Adrenal gland (tissue), 9 donors: ENCODE measurements at regions not wholly inside any gene's neighbourhood (a gene's known extent, or its start where the extent isn't known, plus 50 kb on each side); places are given as distances from the start of the nearest gene placed in this dataset.

Experiments used
- DNase-seq, 7 donors: peaks; one replicate each; pipeline ENCODE4 v3.0.0-alpha.2; 2019 to 2020
- H3K27ac ChIP-seq, 5 donors: fragments of 200-600 bp; sonication (generic) in 4 of 5; 1 replicate in 3 of 5; 2 replicates in 2 of 5; pipeline versions ENCODE4 v1.5.1 to v1.8.0; 2016 to 2020; ENCODE audit warnings: mild to moderate bottlenecking in 1 of 5
- H3K27me3 ChIP-seq: fragments of 200-600 bp; 2 replicates; pipeline ENCODE4 v1.8.0; 2021
- H3K36me3 ChIP-seq, 2 donors: fragments of 200-600 bp; replicated peaks in 1 of 2; 1 replicate in 1 of 2; 2 replicates in 1 of 2; pipeline versions ENCODE4 v1.5.1 to v1.8.0; 2018 to 2022
- H3K4me1 ChIP-seq, 2 donors: fragments of 200-600 bp; replicated peaks in 1 of 2; 1 replicate in 1 of 2; 2 replicates in 1 of 2; pipeline versions ENCODE4 v1.5.1 to v1.8.0; 2018 to 2021
- H3K4me3 ChIP-seq, 4 donors: fragments of 200-600 bp; sonication (generic) in 3 of 4; one replicate each; pipeline ENCODE4 v1.5.1; 2016 to 2018
- H3K9me3 ChIP-seq, 3 donors: fragments of 200-600 bp; sonication (generic) in 1 of 3; replicated peaks in 1 of 3; 1 replicate in 2 of 3; 2 replicates in 1 of 3; pipeline versions ENCODE4 v1.5.1 to v1.8.0; 2016 to 2021
- CTCF ChIP-seq, 6 experiments: fragments of 450-650 bp in 4 of 6; fragments of 200-600 bp in 2 of 6; sonication (generic) in 1 of 6; IDR thresholded peaks; 1 replicate in 5 of 6; 2 replicates in 1 of 6; pipeline versions ENCODE4 v1.5.1 to v1.8.0; 2016 to 2021; ENCODE audit warnings: antibody characterized with exemption in 6 of 6, mild to moderate bottlenecking in 2 of 6, moderate library complexity in 1 of 6
- POLR2A ChIP-seq, 2 donors: fragments of 450-650 bp; IDR thresholded peaks; one replicate each; pipeline ENCODE4 v1.6.1; 2017; ENCODE audit warnings: antibody characterized with exemption in 2 of 2, mild to moderate bottlenecking in 2 of 2, moderate library complexity in 1 of 2
- WGBS, 4 donors: extraction: QIAGEN DNeasy Blood & Tissue Kit in 2 of 4; methylation state at CpG; one replicate each; pipeline versions ENCODE4 v1.1.5 to v1.1.7; 2013 to 2017; 5-methylcytosine and 5-hydroxymethylcytosine counted together
- intact Hi-C, 2 donors: fragments of 100-400 bp; cut with DNase I; formaldehyde crosslinking; loops; one replicate each; pipeline versions ENCODE4 v1.14.1 to v1.15.0; 2022 to 2023
- donor health status: healthy with polysubstance abuse.
- donor health status: Bipolar disorder and iron deficiency.
- donor health status: DM: yes; HTN: yes; CAD: no.
- donor health status: DM: no; HTN: no; CAD: no.
- donor health status: DM: no; HTN: no; CAD: no.

- 68 to 76% (median 69%) methylated on average over 7 of the region's 7 CpGs for WGBS, 4 donors
- DNase-seq, result no peak
Observed at GRCh38 chr15:92715758-92716157, 60.2 kb upstream of the FAM174B start.

GRCh38 chr15:92719021-92719420 is 63.4 kb upstream of the FAM174B start:
- DNase-seq, result no peak

More at GRCh38 chr15:92715758-92716157, 60.2 kb upstream of the FAM174B start:
- no peaks in the 10 kb centered on the region for H3K36me3 ChIP-seq
- intact Hi-C loops, result loop anchor here (5.0 to 10.0 kb wide), 4 partner anchors 183 to 621 kb away; no protein-coding TSS in a partner anchor
- TF ChIP-seq POLR2A (IDR thresholded peaks at IDR 0.05) (no peak), CTCF (IDR thresholded peaks at IDR 0.05) (no peak)
- H3K4me1 ChIP-seq, result no peaks in the 10 kb centered on the region
- no peak overlapping the region for H3K4me3 ChIP-seq
- H3K27me3 ChIP-seq, result no peaks in the 10 kb centered on the region
- H3K27ac ChIP-seq, result no peak overlapping the region
- H3K9me3 ChIP-seq, result no peaks in the 10 kb centered on the region

GRCh38 chr15:92724144-92724543 is 68.6 kb upstream of the FAM174B start:
- Histone ChIP-seq H3K9me3 (no peaks in the 10 kb centered on the region), H3K36me3 (no peaks in the 10 kb centered on the region), H3K4me3 (no peak overlapping the region), H3K4me1 (peaks cover 0 to 5% of the 10 kb centered on the region in 2 donors), H3K27me3 (no peaks in the 10 kb centered on the region), H3K27ac (no peak overlapping the region)
- TF ChIP-seq POLR2A (IDR thresholded peaks at IDR 0.05), result no peak
- DNase-seq, result no peak
- intact Hi-C loops, result no loop called here
- 61 to 74% (median 64%) methylated on average over 2 of the region's 2 CpGs for WGBS, 4 donors

More at GRCh38 chr15:92719021-92719420, 63.4 kb upstream of the FAM174B start:
- H3K36me3 ChIP-seq, result no peaks in the 10 kb centered on the region
- H3K27me3 ChIP-seq, result no peaks in the 10 kb centered on the region
- H3K9me3 ChIP-seq, result no peaks in the 10 kb centered on the region
- H3K27ac ChIP-seq, result no peak overlapping the region
- no peak overlapping the region for H3K4me3 ChIP-seq
- H3K4me1 ChIP-seq, result no peaks in the 10 kb centered on the region
- intact Hi-C loops, result loop anchor here (5.0 to 10.0 kb wide), 4 partner anchors 187 to 624 kb away; no protein-coding TSS in a partner anchor
- 61 to 95% (median 85%) methylated on average over 4 of the region's 4 CpGs for WGBS, 4 donors
- TF ChIP-seq POLR2A (IDR thresholded peaks at IDR 0.05) (no peak), CTCF (IDR thresholded peaks at IDR 0.05) (no peak)

GRCh38 chr15:92725171-92725570 is 69.6 kb upstream of the FAM174B start:
- no peak for TF ChIP-seq CTCF (IDR thresholded peaks at IDR 0.05)
- no peak for TF ChIP-seq POLR2A (IDR thresholded peaks at IDR 0.05)
- Histone ChIP-seq H3K9me3 (no peaks in the 10 kb centered on the region), H3K4me1 (peaks cover 0 to 5% of the 10 kb centered on the region in 2 donors), H3K27me3 (no peaks in the 10 kb centered on the region), H3K27ac (no peak overlapping the region), H3K4me3 (no peak overlapping the region), H3K36me3 (no peaks in the 10 kb centered on the region)
- intact Hi-C loops, result no loop called here
- WGBS, 4 donors, result 88 to 95% (median 93%) methylated on average over 2 of the region's 2 CpGs
- no peak for DNase-seq

GRCh38 chr15:92728266-92728665 is 72.7 kb upstream of the FAM174B start:
- WGBS, 4 donors, result 61 to 87% (median 84%) methylated on average over 3 to 4 of the region's 4 CpGs
- intact Hi-C loops, result no loop called here
- H3K27me3 ChIP-seq, result no peaks in the 10 kb centered on the region
- H3K9me3 ChIP-seq, result no peaks in the 10 kb centered on the region
- H3K4me3 ChIP-seq, result no peak overlapping the region
- no peak overlapping the region for H3K27ac ChIP-seq
- no peak for DNase-seq
- TF ChIP-seq CTCF (IDR thresholded peaks at IDR 0.05) (no peak), POLR2A (IDR thresholded peaks at IDR 0.05) (no peak)
- H3K4me1 ChIP-seq, result peaks cover 0 to 5% of the 10 kb centered on the region in 2 donors
- H3K36me3 ChIP-seq, result no peaks in the 10 kb centered on the region
